ENCODE measurements at regions not wholly inside any gene's neighbourhood (a gene's known extent, or its start where the extent isn't known, plus 50 kb on each side); places are given as distances from the start of the nearest gene placed in this dataset.

- TF ChIP-seq CTCF (IDR thresholded peaks at IDR 0.05): no peak
- no peak for TF ChIP-seq POLR2A (IDR thresholded peaks at IDR 0.05)
- no peak for TF ChIP-seq POLR2AphosphoS5 (IDR thresholded peaks at IDR 0.05)
Measured at GRCh38 chr5:28862137-28862859, 1823.9 kb upstream of the CDH9 start.
